Osteoblast (primary cell): ENCODE measurements at regions not wholly inside any gene's neighbourhood (a gene's known extent, or its start where the extent isn't known, plus 50 kb on each side); places are given as distances from the start of the nearest gene placed in this dataset.

ENCODE experiments used
- DNase-seq: peaks from one replicate; pipeline ENCODE4 v3.0.0; 2011; ENCODE audit warnings: low spot score, mixed read lengths; ENCODE audit not compliant: insufficient read length; ENCODE audit errors: missing footprints
- H2AFZ ChIP-seq: 2 replicates; pipeline ENCODE4 v1.6.0; 2011; ENCODE audit warnings: mild to moderate bottlenecking, low read length
- H3K27ac ChIP-seq: 2 replicates; pipeline ENCODE4 v1.5.1; 2011; ENCODE audit warnings: mild to moderate bottlenecking, low read depth, low read length, moderate library complexity
- H3K27me3 ChIP-seq: 2 replicates; pipeline ENCODE4 v1.6.0; 2012; ENCODE audit warnings: mild to moderate bottlenecking, control low read depth, inconsistent platforms, low read length, moderate library complexity; ENCODE audit not compliant: insufficient read depth
- H3K36me3 ChIP-seq: 2 replicates; pipeline ENCODE4 v1.5.1; 2011; ENCODE audit warnings: mild to moderate bottlenecking, low read length, control low read depth, moderate library complexity; ENCODE audit not compliant: insufficient read depth
- H3K4me1 ChIP-seq: 2 replicates; pipeline ENCODE4 v1.5.1; 2011; ENCODE audit warnings: mild to moderate bottlenecking, low read length, control low read depth, moderate library complexity; ENCODE audit not compliant: insufficient read depth
- H3K4me2 ChIP-seq: 2 replicates; pipeline ENCODE4 v1.6.0; 2011; ENCODE audit warnings: mild to moderate bottlenecking, low read length; ENCODE audit not compliant: insufficient read depth
- H3K4me3 ChIP-seq: fragments of 200-600 bp; sonication (generic); 3 replicates; pipeline ENCODE4 v1.5.1; 2012; ENCODE audit warnings: mild to moderate bottlenecking, low read length, inconsistent platforms; ENCODE audit not compliant: insufficient read depth
- H3K79me2 ChIP-seq: 2 replicates; pipeline ENCODE4 v1.6.0; 2012; ENCODE audit warnings: mild to moderate bottlenecking, low read length, control low read depth, inconsistent platforms; ENCODE audit not compliant: insufficient read depth
- H3K9me3 ChIP-seq: 2 replicates; pipeline ENCODE4 v1.5.1; 2011; ENCODE audit warnings: low read depth, low read length, control low read depth
- H4K20me1 ChIP-seq: 2 replicates; pipeline ENCODE4 v1.6.0; 2012; ENCODE audit warnings: mild to moderate bottlenecking, low read length, control low read depth; ENCODE audit not compliant: insufficient read depth
- CTCF ChIP-seq: IDR thresholded peaks from 2 replicates; pipeline ENCODE4 v1.5.1; 2011; ENCODE audit warnings: mild to moderate bottlenecking, low read depth, low read length, moderate library complexity; ENCODE audit errors: extremely low read depth

- DNase-seq, result no peak
- Histone ChIP-seq H3K27ac (no peak overlapping the region), H3K36me3 (no peaks in the 10 kb centered on the region), H2AFZ (no peak overlapping the region), H3K4me1 (no peaks in the 10 kb centered on the region), H3K9me3 (no peaks in the 10 kb centered on the region), H3K4me2 (no peak overlapping the region), H3K4me3 (no peak overlapping the region), H3K27me3 (no peaks in the 10 kb centered on the region), H3K79me2 (no peaks in the 10 kb centered on the region), H4K20me1 (no peaks in the 10 kb centered on the region)
- no peak for TF ChIP-seq CTCF
These were observed 215.1 kb upstream of the GGTLC1 start for GRCh38 chr20:24203526-24204183.

GRCh38 chr20:24199501-24199900 is 210.9 kb upstream of the GGTLC1 start:
- Histone ChIP-seq H3K9me3 (no peaks in the 10 kb centered on the region), H3K36me3 (no peaks in the 10 kb centered on the region), H2AFZ (no peak overlapping the region), H3K27ac (no peak overlapping the region), H3K79me2 (no peaks in the 10 kb centered on the region), H3K4me1 (no peaks in the 10 kb centered on the region), H3K4me3 (no peak overlapping the region), H4K20me1 (no peaks in the 10 kb centered on the region), H3K27me3 (no peaks in the 10 kb centered on the region), H3K4me2 (no peak overlapping the region)
- DNase-seq, result no peak
- TF ChIP-seq CTCF, result no peak

GRCh38 chr20:24194143-24194542 is 205.6 kb upstream of the GGTLC1 start:
- Histone ChIP-seq H3K27me3 (no peaks in the 10 kb centered on the region), H2AFZ (no peak overlapping the region), H3K4me2 (no peak overlapping the region), H3K79me2 (no peaks in the 10 kb centered on the region), H3K9me3 (no peaks in the 10 kb centered on the region), H3K27ac (no peak overlapping the region), H3K36me3 (no peaks in the 10 kb centered on the region), H3K4me1 (no peaks in the 10 kb centered on the region), H3K4me3 (no peak overlapping the region), H4K20me1 (no peaks in the 10 kb centered on the region)
- DNase-seq, result no peak
- no peak for TF ChIP-seq CTCF

DNA sequence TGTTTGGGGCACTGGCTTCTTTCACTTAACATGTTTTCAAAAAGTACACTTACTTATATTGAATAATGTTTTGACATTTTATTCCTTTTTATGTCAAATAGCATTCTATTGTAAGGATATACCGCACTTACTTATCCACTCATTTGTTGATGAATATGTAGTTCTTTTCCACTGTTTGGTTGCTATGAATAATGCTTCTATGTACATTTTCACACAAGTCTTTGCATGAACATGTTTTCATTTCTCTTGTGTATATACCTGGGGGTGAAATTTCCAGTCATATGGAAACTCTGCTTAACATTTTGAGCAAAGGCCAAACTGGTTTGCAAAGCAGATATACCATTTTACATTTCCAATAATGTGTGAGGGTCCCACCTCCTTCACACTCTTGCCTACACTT is 202.3 kb upstream of the GGTLC1 start:
- Histone ChIP-seq H4K20me1 (no peaks in the 10 kb centered on the region), H3K4me2 (no peak overlapping the region), H3K27me3 (no peaks in the 10 kb centered on the region), H3K4me1 (no peaks in the 10 kb centered on the region), H3K27ac (no peak overlapping the region), H3K36me3 (no peaks in the 10 kb centered on the region), H3K4me3 (no peak overlapping the region), H3K9me3 (no peaks in the 10 kb centered on the region), H2AFZ (no peak overlapping the region), H3K79me2 (no peaks in the 10 kb centered on the region)
- DNase-seq, result no peak
- no peak for TF ChIP-seq CTCF
